ENCODE measurements at regions not wholly inside any gene's neighbourhood (a gene's known extent, or its start where the extent isn't known, plus 50 kb on each side); places are given as distances from the start of the nearest gene placed in this dataset.
"Not testable (repeated sequence)": the region's sequence is repeated elsewhere in the genome, so short reads cannot be mapped to it uniquely, and the experiment has no call there.

DNA sequence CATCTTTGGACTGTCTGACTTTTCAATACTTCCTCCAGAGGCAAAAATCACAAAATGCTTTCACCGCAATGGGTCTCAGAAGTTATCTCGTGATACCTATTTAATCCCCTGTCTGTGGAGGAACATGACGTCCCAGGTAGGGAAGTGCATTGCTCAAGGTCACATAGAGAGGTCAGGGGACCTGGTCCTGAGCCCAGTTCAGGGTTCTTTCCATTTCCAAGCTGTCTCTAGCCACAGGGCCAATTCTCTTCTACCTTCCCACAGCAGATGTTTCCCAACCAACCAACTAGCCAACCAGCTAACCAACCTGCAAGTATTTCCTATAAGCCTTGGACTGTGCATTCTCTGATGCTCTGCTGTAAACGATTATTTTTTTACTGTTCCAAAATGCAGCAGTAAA, 122.2 kb upstream of the DLG1 start:
- TF ChIP-seq, protein P1, sequence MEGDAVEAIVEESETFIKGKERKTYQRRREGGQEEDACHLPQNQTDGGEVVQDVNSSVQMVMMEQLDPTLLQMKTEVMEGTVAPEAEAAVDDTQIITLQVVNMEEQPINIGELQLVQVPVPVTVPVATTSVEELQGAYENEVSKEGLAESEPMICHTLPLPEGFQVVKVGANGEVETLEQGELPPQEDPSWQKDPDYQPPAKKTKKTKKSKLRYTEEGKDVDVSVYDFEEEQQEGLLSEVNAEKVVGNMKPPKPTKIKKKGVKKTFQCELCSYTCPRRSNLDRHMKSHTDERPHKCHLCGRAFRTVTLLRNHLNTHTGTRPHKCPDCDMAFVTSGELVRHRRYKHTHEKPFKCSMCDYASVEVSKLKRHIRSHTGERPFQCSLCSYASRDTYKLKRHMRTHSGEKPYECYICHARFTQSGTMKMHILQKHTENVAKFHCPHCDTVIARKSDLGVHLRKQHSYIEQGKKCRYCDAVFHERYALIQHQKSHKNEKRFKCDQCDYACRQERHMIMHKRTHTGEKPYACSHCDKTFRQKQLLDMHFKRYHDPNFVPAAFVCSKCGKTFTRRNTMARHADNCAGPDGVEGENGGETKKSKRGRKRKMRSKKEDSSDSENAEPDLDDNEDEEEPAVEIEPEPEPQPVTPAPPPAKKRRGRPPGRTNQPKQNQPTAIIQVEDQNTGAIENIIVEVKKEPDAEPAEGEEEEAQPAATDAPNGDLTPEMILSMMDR (IDR thresholded peaks at IDR 0.05; ENCODE audit: low read length, missing control alignments), result no peak
- H3K4me3 ChIP-seq (replicated peaks; ENCODE audit: low read depth, low read length), result no peak overlapping the region
- DNase-seq (ENCODE audit: low read depth), result no peak

GRCh38 chr3:197420115-197420514, 121.7 kb upstream of the DLG1 start:
- H3K4me3 ChIP-seq (replicated peaks; ENCODE audit: low read depth, low read length), result no peak overlapping the region
- TF ChIP-seq, protein P1 (IDR thresholded peaks at IDR 0.05; ENCODE audit: low read length, missing control alignments), result no peak
- DNase-seq (ENCODE audit: low read depth), result no peak

- DNase-seq (ENCODE audit: low read depth), result no peak
- H3K4me3 ChIP-seq (replicated peaks; ENCODE audit: low read depth, low read length), result no peak overlapping the region
- TF ChIP-seq, protein P1 (IDR thresholded peaks at IDR 0.05; ENCODE audit: low read length, missing control alignments), result no peak
Measured at GRCh38 chr3:197419696-197420095, 121.3 kb upstream of the DLG1 start.

DNA sequence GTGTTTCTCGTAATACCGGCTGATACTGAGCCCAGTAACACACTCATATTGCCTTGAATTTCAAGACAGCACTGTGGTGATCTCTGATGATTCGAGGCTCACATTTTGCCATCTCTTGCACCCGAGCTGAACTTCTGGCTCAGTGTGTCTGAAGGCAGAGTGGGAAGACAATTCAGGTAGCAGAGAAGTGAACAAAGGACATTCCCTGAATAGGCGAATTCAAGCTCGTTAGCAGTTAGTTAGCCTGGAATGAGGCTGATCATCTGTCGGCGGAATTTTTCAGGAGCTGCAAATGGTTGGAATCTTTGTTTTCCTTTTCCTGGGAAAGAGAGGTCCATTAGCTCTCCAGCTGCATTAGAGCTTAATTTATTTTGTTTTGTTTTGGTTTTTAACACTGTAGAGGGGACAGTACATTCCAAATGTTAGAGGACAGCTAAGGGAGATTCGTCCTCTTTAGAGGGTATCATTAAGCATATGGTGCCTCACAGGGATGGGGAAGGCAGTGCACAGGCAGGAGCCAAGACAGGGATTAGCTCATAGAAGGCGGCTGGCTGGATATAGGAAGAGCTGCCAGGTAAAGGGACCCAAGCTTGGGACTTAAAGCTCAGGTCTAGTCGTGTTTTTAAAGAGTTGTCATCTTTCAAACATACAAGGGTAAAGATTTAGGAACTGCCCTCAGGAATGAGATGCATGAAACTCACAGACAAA, 119.7 kb upstream of the DLG1 start:
- TF ChIP-seq, protein P1 (IDR thresholded peaks at IDR 0.05; ENCODE audit: low read length, missing control alignments), result no peak
- no peak overlapping the region for H3K4me3 ChIP-seq (replicated peaks; ENCODE audit: low read depth, low read length)
- no peak for DNase-seq (ENCODE audit: low read depth)

DNA sequence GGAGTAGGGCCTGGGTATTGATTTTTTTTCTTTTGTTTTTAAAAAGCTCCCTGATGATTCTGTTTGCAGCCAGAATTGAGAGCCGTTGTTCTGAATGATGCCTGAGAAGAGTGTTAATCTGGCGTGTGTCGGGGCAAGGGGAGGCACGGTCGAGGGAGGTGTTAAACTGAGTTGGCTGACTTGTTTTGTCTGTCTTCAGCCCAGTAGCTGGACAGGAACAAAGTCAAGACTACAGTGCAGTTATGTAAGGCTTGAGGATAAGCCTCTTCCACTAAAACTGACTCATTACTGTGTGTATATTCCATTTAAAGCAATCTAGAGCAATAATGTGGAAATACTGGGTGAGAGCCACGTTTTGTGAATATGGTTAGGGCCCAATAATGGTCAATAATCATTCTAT, 119.0 kb upstream of the DLG1 start:
- TF ChIP-seq, protein P1 (IDR thresholded peaks at IDR 0.05; ENCODE audit: low read length, missing control alignments), result no peak
- DNase-seq (ENCODE audit: low read depth), result peak; percentile 44
- H3K4me3 ChIP-seq (replicated peaks; ENCODE audit: low read depth, low read length), result no peak overlapping the region

DNA sequence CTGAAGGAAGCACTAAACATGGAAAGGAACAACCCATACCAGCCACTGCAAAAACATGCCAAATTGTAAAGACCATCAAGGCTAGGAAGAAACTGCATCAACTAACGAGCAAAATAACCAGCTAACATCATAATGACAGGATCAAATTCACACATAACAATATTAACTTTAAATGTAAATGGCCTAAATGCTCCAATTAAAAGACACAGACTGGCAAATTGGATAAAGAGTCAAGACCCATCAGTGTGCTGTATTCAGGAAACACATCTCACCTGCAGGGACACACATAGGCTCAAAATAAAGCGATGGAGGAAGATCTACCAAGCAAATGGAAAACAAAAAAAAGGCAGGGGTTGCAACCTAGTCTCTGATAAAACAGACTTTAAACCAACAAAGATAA, 113.5 kb upstream of the DLG1 start:
- H3K4me3 ChIP-seq (replicated peaks; ENCODE audit: low read depth, low read length); DNase-seq (ENCODE audit: low read depth): not testable (repeated sequence)

DNA sequence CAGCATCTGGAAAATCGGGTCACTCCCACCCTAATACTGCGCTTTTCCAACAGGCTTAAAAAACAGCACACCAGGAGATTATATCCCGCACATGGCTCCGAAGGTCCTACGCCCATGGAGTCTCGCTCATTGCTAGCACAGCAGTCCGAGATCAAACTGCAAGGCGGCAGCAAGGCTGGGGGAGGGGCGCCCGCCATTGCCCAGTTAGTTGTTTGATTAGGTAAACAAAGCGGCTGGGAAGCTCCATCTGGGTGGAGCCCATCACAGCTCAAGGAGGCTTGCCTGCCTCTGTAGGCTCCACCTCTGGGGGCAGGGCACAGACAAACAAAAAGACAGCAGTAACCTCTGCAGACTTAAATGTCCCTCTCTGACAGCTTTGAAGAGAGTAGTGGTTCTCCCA, 111.8 kb upstream of the DLG1 start:
- not testable (repeated sequence) for H3K4me3 ChIP-seq (replicated peaks; ENCODE audit: low read depth, low read length); DNase-seq (ENCODE audit: low read depth)

GRCh38 chr3:197408177-197408957, 110.0 kb upstream of the DLG1 start:
- H3K4me3 ChIP-seq (replicated peaks; ENCODE audit: low read depth, low read length), result no peak overlapping the region
- TF ChIP-seq, protein P1 (IDR thresholded peaks at IDR 0.05; ENCODE audit: low read length, missing control alignments), result no peak
- DNase-seq (ENCODE audit: low read depth), result no peak
